HG02759 (cell line): ENCODE measurements at regions not wholly inside any gene's neighbourhood (a gene's known extent, or its start where the extent isn't known, plus 50 kb on each side); places are given as distances from the start of the nearest gene placed in this dataset.
"Not testable (repeated sequence)": the region's sequence is repeated elsewhere in the genome, so short reads cannot be mapped to it uniquely, and the experiment has no call there.

ENCODE experiments used
- ATAC-seq: cut with Tn5 transposase; IDR thresholded peaks from one replicate; pipeline ENCODE4 v1.9.1; 2021; ENCODE audit warnings: mild to moderate bottlenecking, moderate library complexity; ENCODE audit not compliant: unreplicated experiment

GRCh38 chr4:59455751-59456150 is 1744.4 kb upstream of the ADGRL3 start:
- no peak for ATAC-seq

GRCh38 chr4:59457576-59457975 is 1742.5 kb upstream of the ADGRL3 start:
- no peak for ATAC-seq

- no peak for ATAC-seq
Observed at GRCh38 chr4:59484944-59485343, 1715.2 kb upstream of the ADGRL3 start.

- ATAC-seq = no peak
Observed at GRCh38 chr4:59500103-59500502, 1700.0 kb upstream of the ADGRL3 start.

- ATAC-seq = no peak
Observed at GRCh38 chr4:59503731-59504130, 1696.4 kb upstream of the ADGRL3 start.

- not testable (repeated sequence) for ATAC-seq
Observed at GRCh38 chr4:59511809-59512208, 1688.3 kb upstream of the ADGRL3 start.

GRCh38 chr4:59517007-59517406 is 1683.1 kb upstream of the ADGRL3 start:
- ATAC-seq = no peak

- no peak for ATAC-seq
Observed at GRCh38 chr4:59518005-59518823, 1681.9 kb upstream of the ADGRL3 start.

GRCh38 chr4:59525885-59526284 is 1674.2 kb upstream of the ADGRL3 start:
- no peak for ATAC-seq

GRCh38 chr4:59535541-59535940 is 1664.6 kb upstream of the ADGRL3 start:
- ATAC-seq = no peak

GRCh38 chr4:59536428-59536827 is 1663.7 kb upstream of the ADGRL3 start:
- no peak for ATAC-seq

- ATAC-seq = no peak
Observed at GRCh38 chr4:59537246-59537886, 1662.8 kb upstream of the ADGRL3 start.

- ATAC-seq = no peak
Observed at GRCh38 chr4:59539401-59539800, 1660.7 kb upstream of the ADGRL3 start.

GRCh38 chr4:59540311-59540710 is 1659.8 kb upstream of the ADGRL3 start:
- ATAC-seq = no peak

GRCh38 chr4:59553063-59553720 is 1646.9 kb upstream of the ADGRL3 start:
- ATAC-seq = peak; percentile 92

- no peak for ATAC-seq
Observed at GRCh38 chr4:59553721-59554091, 1646.4 kb upstream of the ADGRL3 start.

GRCh38 chr4:59556191-59556590 is 1643.9 kb upstream of the ADGRL3 start:
- not testable (repeated sequence) for ATAC-seq

GRCh38 chr4:59560141-59560648 is 1639.9 kb upstream of the ADGRL3 start:
- not testable (repeated sequence) for ATAC-seq

- ATAC-seq = no peak
Observed at GRCh38 chr4:59565836-59566235, 1634.3 kb upstream of the ADGRL3 start.

GRCh38 chr4:59570860-59571476 is 1629.2 kb upstream of the ADGRL3 start:
- ATAC-seq = peak; percentile 75

- no peak for ATAC-seq
Observed at GRCh38 chr4:59571805-59572430, 1628.2 kb upstream of the ADGRL3 start.
